ENCODE measurements at regions not wholly inside any gene's neighbourhood (a gene's known extent, or its start where the extent isn't known, plus 50 kb on each side); places are given as distances from the start of the nearest gene placed in this dataset.

GRCh38 chr6:4316867-4317400, 181.6 kb upstream of the ECI2 start:
- no peak for DNase-seq (ENCODE audit: low spot score in 2 of 2)
- Histone ChIP-seq H3K27me3 (no peaks in the 10 kb centered on the region), H3K36me3 (no peaks in the 10 kb centered on the region), H3K9me3 (peaks cover 5 to 12% of the 10 kb centered on the region in 2 donors), H3K27ac (peak overlapping the region; percentile 43 to 78), H3K4me1 (no peaks in the 10 kb centered on the region), H3K4me3 (peak overlapping the region in 1 of 3 donors; percentile 50)
- no peak for TF ChIP-seq CTCF (IDR thresholded peaks at IDR 0.05)
- TF ChIP-seq POLR2AphosphoS5 (IDR thresholded peaks at IDR 0.05): peak; percentile 33 to 43 (median 37)
- intact Hi-C loops (cut with DNase I; ENCODE audit: low total_unique reads): no loop called here

GRCh38 chr6:4314201-4314707, 178.9 kb upstream of the ECI2 start:
- no peaks in the 10 kb centered on the region for H3K4me1 ChIP-seq
- TF ChIP-seq CTCF (IDR thresholded peaks at IDR 0.05) (no peak), POLR2A (IDR thresholded peaks at IDR 0.05) (no peak), POLR2AphosphoS5 (IDR thresholded peaks at IDR 0.05) (no peak)
- H3K36me3 ChIP-seq: no peaks in the 10 kb centered on the region
- H3K27me3 ChIP-seq: no peaks in the 10 kb centered on the region
- DNase-seq (ENCODE audit: low spot score in 2 of 2): no peak
- no peak overlapping the region for H3K4me3 ChIP-seq
- intact Hi-C loops (cut with DNase I; ENCODE audit: low total_unique reads): no loop called here
- H3K27ac ChIP-seq: no peak overlapping the region
- peaks cover 5 to 26% of the 10 kb centered on the region in 2 donors for H3K9me3 ChIP-seq

- Histone ChIP-seq H3K36me3 (no peaks in the 10 kb centered on the region), H3K4me3 (no peak overlapping the region), H3K4me1 (no peaks in the 10 kb centered on the region), H3K27ac (peak overlapping the region; percentile 40 to 75), H3K27me3 (no peaks in the 10 kb centered on the region), H3K9me3 (peaks cover 5 to 26% of the 10 kb centered on the region in 2 donors)
- intact Hi-C loops (cut with DNase I; ENCODE audit: low total_unique reads): no loop called here
- no peak for DNase-seq (ENCODE audit: low spot score in 2 of 2)
- TF ChIP-seq CTCF (IDR thresholded peaks at IDR 0.05) (peak in 1 of 3 donors; percentile 29), POLR2A (IDR thresholded peaks at IDR 0.05) (no peak)
Observed at GRCh38 chr6:4313044-4313686, 177.8 kb upstream of the ECI2 start.

- Histone ChIP-seq H3K9me3 (peaks cover 5 to 26% of the 10 kb centered on the region in 2 donors), H3K4me1 (no peaks in the 10 kb centered on the region), H3K27ac (no peak overlapping the region), H3K27me3 (no peaks in the 10 kb centered on the region), H3K4me3 (no peak overlapping the region), H3K36me3 (no peaks in the 10 kb centered on the region)
- no peak for DNase-seq (ENCODE audit: low spot score in 2 of 2)
- intact Hi-C loops (cut with DNase I; ENCODE audit: low total_unique reads): no loop called here
- TF ChIP-seq CTCF (IDR thresholded peaks at IDR 0.05) (no peak), POLR2AphosphoS5 (IDR thresholded peaks at IDR 0.05) (no peak), POLR2A (IDR thresholded peaks at IDR 0.05) (no peak)
Observed at GRCh38 chr6:4311976-4312860, 176.8 kb upstream of the ECI2 start.

GRCh38 chr6:4309540-4309939, 174.2 kb upstream of the ECI2 start:
- Histone ChIP-seq H3K9me3 (peaks cover 5 to 26% of the 10 kb centered on the region in 2 donors), H3K36me3 (no peaks in the 10 kb centered on the region), H3K4me1 (no peaks in the 10 kb centered on the region), H3K4me3 (no peak overlapping the region), H3K27ac (no peak overlapping the region), H3K27me3 (no peaks in the 10 kb centered on the region)
- intact Hi-C loops (cut with DNase I; ENCODE audit: low total_unique reads): no loop called here
- TF ChIP-seq POLR2A (IDR thresholded peaks at IDR 0.05) (no peak), CTCF (IDR thresholded peaks at IDR 0.05) (no peak), POLR2AphosphoS5 (IDR thresholded peaks at IDR 0.05) (no peak)
- DNase-seq (ENCODE audit: low spot score in 2 of 2): no peak

Data from breast epithelium (tissue), 4 donors.